ENCODE measurements at regions not wholly inside any gene's neighbourhood (a gene's known extent, or its start where the extent isn't known, plus 50 kb on each side); places are given as distances from the start of the nearest gene placed in this dataset.

DNA sequence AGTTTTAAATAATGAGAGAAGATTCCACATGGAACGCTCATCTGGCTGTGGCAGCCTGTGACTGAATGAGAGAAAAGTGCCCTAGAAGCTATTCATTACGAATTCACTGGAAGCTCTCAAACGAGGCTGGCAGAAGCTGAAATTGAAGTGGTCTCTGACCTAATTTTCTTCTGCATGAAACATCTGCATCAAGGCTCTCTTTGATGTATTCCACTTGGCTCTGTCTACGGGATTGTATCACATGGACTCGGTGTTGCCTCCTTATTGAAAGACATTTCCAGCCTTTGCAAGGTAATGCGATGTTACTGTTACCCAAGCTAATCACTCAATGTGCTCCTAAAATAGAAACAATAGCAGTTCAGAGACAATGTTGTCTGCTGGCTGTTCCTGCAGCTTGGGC lies 246.9 kb upstream of the ZNF462 start:
- 45 to 52% (median 49%) methylated on average over 6 of the region's 6 CpGs for WGBS, 4 donors
- H3K4me1 ChIP-seq: peaks cover 0 to 30% (median 0%) of the 10 kb centered on the region in 12 donors
- no peaks in the 10 kb centered on the region for H3K9me3 ChIP-seq
- no peak overlapping the region for H3K27ac ChIP-seq
- ATAC-seq (peak in 3 of 4 donors; percentile 14 to 63 (median 42)), DNase-seq (no peak)
- TF ChIP-seq, protein P1, sequence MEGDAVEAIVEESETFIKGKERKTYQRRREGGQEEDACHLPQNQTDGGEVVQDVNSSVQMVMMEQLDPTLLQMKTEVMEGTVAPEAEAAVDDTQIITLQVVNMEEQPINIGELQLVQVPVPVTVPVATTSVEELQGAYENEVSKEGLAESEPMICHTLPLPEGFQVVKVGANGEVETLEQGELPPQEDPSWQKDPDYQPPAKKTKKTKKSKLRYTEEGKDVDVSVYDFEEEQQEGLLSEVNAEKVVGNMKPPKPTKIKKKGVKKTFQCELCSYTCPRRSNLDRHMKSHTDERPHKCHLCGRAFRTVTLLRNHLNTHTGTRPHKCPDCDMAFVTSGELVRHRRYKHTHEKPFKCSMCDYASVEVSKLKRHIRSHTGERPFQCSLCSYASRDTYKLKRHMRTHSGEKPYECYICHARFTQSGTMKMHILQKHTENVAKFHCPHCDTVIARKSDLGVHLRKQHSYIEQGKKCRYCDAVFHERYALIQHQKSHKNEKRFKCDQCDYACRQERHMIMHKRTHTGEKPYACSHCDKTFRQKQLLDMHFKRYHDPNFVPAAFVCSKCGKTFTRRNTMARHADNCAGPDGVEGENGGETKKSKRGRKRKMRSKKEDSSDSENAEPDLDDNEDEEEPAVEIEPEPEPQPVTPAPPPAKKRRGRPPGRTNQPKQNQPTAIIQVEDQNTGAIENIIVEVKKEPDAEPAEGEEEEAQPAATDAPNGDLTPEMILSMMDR (IDR thresholded peaks at IDR 0.05): no peak
- no peak for TF ChIP-seq POLR2A (IDR thresholded peaks at IDR 0.05)
- H3K27me3 ChIP-seq: no peaks in the 10 kb centered on the region
- H3K4me3 ChIP-seq: no peak overlapping the region
- intact Hi-C loops (cut with DNase I): no loop called here
- H3K36me3 ChIP-seq: no peaks in the 10 kb centered on the region

- no peaks in the 10 kb centered on the region for H3K27me3 ChIP-seq
- peaks cover 0 to 28% (median 0%) of the 10 kb centered on the region in 12 donors for H3K4me1 ChIP-seq
- no peak for TF ChIP-seq POLR2A (IDR thresholded peaks at IDR 0.05)
- TF ChIP-seq, protein P1 (IDR thresholded peaks at IDR 0.05): no peak
- H3K4me3 ChIP-seq: no peak overlapping the region
- H3K27ac ChIP-seq: no peak overlapping the region
- no peak for DNase-seq
- no peaks in the 10 kb centered on the region for H3K9me3 ChIP-seq
- ATAC-seq: no peak
- WGBS, 4 donors: 84 to 93% (median 91%) methylated on average over 7 of the region's 7 CpGs
- intact Hi-C loops (cut with DNase I): no loop called here
- no peaks in the 10 kb centered on the region for H3K36me3 ChIP-seq
Observed at GRCh38 chr9:106616851-106617345, 246.1 kb upstream of the ZNF462 start.

GRCh38 chr9:106619211-106619610 lies 243.8 kb upstream of the ZNF462 start:
- no peaks in the 10 kb centered on the region for H3K27me3 ChIP-seq
- H3K36me3 ChIP-seq: no peaks in the 10 kb centered on the region
- peaks cover 0 to 12% (median 0%) of the 10 kb centered on the region in 12 donors for H3K4me1 ChIP-seq
- ATAC-seq (no peak), DNase-seq (no peak)
- TF ChIP-seq POLR2A (IDR thresholded peaks at IDR 0.05): no peak
- TF ChIP-seq, protein P1 (IDR thresholded peaks at IDR 0.05): no peak
- no peak overlapping the region for H3K4me3 ChIP-seq
- intact Hi-C loops (cut with DNase I): no loop called here
- WGBS, 4 donors: 88 to 93% (median 91%) methylated on average over 1 of the region's 1 CpG
- H3K9me3 ChIP-seq: no peaks in the 10 kb centered on the region
- no peak overlapping the region for H3K27ac ChIP-seq

GRCh38 chr9:106620081-106620480 lies 242.9 kb upstream of the ZNF462 start:
- Histone ChIP-seq H3K36me3 (no peaks in the 10 kb centered on the region), H3K27ac (no peak overlapping the region), H3K4me1 (peaks cover 0 to 18% (median 0%) of the 10 kb centered on the region in 12 donors), H3K4me3 (no peak overlapping the region), H3K9me3 (no peaks in the 10 kb centered on the region), H3K27me3 (no peaks in the 10 kb centered on the region)
- TF ChIP-seq POLR2A (IDR thresholded peaks at IDR 0.05): no peak
- TF ChIP-seq, protein P1 (IDR thresholded peaks at IDR 0.05): no peak
- 94 to 97% (median 95%) methylated on average over 2 of the region's 2 CpGs for WGBS, 4 donors
- intact Hi-C loops (cut with DNase I): no loop called here
- DNase-seq: no peak
- no peak for ATAC-seq

Data from heart left ventricle (tissue), 16 donors.